NCI-H1048 (cell line): ENCODE measurements at regions not wholly inside any gene's neighbourhood (a gene's known extent, or its start where the extent isn't known, plus 50 kb on each side); places are given as distances from the start of the nearest gene placed in this dataset.
"Not testable (repeated sequence)": the region's sequence is repeated elsewhere in the genome, so short reads cannot be mapped to it uniquely, and the experiment has no call there.

Experiments
- DNase-seq: peaks from one replicate; lab custom pipeline; 2025; lab: John Stamatoyannopoulos, UW

DNA sequence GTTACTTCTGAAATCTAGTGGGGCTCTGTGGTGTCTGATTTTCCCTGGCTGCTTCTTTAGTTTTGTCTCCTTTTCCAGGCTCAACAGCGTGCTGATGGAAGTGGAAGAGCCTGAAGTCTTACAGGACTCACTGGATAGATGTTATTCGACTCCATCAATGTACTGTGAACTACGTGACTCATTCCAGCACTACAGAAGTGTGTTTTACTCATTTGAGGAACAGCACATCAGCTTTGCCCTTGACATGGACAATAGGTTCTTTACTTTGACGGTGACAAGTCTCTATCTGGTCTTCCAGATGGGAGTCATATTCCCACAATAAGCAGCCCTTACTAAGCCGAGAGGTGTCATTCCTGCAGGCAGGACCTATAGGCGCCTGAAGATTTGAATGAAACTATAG, 51.1 kb downstream of the NBPF8 start:
- DNase-seq: not testable (repeated sequence)

DNA sequence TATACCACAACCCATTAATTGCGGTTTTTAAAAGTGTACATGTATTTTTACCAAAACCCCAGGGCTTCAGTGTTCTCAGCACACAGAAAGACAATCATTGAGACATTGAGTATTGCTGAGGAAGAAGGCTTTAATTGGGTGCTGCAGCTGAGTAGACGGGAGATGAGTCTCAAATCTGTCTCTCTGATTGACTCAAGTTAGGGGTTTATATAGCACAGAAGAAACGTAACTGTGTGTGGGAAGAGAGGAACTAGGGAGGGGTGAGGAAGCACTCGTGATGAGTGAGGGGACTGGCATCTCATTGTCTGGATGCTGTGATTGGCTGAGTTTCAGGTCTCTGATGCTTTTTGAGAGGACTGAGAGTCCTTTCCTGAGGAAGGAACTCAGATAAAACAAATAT, 62.8 kb downstream of the NBPF8 start:
- DNase-seq: not testable (repeated sequence)

DNA sequence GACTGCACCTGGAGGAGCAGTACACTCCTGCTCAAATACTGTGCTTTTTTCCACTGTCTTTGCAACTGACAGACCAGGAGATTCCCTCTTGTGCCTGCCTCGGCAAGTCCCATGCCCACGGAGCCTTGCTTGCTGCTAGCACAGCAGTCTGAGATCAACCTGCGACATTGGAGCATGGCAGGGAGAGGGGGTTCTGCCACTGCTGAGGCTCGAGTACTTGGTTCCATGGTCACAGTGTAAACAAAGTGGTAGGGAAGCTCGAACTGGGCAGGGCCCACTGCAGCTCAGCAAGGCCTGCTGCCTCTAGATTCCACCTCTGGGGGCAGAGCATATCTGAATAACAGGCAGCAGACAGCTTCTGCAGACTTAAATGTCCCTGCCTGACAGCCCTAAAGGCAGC, 63.6 kb downstream of the NBPF8 start:
- not testable (repeated sequence) for DNase-seq

DNA sequence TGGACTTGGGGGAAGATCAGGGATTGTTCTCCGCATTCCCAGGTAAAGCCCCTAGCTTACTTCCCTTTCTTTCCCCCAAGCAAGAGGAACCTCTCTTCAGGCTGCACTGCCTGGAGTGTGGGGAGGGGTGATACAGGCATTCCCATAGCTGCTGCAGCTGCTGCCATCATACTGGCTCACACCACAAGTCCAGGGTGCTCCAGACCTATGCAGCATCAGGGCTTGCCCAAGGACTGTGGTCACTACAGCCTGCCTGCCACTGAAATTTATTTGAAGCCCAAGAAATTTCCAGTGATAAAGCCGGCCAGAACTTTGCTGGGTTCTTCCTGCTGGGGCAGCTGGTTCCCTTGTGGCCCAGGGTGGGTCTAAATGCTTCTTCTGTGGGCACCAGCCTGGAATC, 72.7 kb downstream of the NBPF8 start:
- not testable (repeated sequence) for DNase-seq

DNA sequence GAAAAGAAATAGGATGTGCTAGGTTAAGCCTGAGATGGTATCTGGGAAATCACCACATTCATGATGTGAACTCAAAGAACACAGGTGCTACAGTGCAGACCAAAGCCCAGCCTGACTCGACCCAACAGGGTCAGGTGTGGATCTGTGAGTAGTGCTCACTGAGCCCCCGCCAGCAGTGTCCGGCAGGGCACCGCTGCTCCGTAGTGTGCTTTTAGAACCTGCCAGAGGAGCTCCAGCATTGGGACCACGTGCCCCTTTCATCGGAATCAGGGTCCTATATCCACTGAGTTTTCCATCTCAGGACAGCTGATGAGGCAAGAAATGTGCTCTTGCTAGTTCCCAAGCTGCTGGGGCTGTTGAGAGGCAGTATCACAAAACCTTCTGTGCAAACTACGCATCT, 74.4 kb downstream of the NBPF8 start:
- DNase-seq: not testable (repeated sequence)

DNA sequence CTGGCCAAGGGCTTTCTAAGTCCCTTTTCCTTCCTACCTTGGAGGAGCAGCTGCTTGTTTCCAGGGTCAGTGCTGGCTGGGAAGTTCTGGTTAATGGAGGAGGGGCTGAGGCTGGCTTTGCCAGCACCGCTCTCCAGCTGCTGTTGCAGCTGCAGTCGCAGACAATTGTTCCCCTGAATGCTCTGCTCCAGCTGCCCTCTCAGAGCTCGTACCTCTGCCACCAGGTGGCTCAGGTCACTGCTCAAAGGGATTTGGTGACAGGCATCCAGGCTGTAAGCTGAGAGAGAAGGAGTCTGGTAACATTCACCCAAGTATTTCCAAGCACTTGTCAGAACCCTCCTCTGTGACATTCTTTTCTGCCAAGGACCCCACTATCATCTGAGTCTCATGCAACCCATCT, 82.3 kb downstream of the NBPF8 start:
- DNase-seq: not testable (repeated sequence)

DNA sequence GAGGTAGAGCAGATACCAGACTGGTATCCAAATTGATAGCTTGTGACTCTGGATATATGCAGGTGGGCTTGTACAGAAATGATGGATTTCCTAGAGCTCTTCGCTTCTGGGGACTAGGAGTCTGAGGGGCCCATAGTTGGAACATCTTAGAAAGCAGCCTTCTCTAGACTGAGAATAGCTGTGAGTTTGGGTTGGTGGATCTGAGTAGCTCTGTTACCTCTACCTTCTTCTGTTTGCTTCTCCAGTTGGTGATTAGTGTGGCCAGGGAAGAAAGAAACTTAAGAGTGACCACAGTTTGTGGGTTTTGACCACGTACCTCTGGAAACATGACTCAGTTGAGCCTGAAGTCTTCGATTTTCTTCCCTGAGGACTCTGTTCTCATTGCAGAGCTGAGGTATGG, 88.4 kb downstream of the NBPF8 start:
- not testable (repeated sequence) for DNase-seq

DNA sequence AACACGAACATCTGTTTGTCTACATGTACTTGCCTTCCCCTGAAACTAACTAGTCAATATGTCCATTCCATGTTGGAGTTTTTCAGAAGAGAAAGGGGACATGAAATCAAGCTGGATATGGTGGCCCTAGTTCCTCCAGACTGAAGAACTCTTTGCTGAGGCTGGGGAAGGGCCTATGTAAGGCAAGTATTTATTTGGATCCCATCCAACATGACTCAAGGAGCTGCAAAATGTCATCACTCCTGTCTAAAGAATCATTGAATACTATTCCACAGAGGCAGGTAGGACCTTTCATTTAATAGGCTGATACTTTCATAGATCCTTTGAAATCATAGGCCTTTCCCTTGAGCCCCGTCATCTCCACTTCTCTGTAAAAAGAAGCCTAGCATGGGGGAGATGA, 91.5 kb downstream of the NBPF8 start:
- DNase-seq: not testable (repeated sequence)

DNA sequence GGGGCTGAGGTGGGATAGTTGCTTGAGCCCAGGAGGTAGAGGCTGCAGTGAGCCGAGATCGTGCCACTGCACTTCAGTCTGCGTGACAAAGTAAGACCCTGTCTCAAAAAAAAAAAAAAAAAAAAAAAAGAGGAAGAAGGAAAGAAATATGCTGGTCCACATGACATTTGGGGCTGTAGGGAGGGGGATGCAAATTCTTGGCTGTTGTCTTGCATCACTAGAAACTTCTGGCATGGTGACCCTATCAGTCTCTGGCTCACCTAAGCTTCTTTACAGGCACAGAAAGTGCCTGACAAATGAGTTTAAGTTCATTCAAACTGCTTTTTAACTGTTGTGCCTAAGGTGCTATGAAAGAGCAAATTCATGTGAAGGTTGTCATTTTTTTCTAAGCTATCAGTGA, 93.5 kb downstream of the NBPF8 start:
- not testable (repeated sequence) for DNase-seq

DNA sequence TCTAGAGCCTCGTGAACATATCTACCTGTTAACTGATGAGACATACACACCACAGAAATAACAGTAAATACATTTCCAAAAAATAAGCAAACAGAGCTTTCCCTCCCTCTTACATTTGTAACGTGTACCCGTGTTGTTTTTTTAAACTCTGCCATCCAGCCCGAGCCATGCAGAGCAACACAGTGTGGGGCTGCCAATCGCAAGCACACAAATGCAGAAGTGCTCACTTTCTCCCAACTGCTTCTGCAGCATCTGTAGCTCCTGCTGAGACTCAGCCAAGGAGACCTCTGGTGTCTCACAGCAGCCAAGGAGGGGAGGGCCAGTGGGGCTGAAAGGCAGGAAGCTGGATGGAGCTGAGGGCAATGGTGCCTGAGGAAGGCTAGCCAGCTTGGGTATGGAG, 94.4 kb downstream of the NBPF8 start:
- not testable (repeated sequence) for DNase-seq

DNA sequence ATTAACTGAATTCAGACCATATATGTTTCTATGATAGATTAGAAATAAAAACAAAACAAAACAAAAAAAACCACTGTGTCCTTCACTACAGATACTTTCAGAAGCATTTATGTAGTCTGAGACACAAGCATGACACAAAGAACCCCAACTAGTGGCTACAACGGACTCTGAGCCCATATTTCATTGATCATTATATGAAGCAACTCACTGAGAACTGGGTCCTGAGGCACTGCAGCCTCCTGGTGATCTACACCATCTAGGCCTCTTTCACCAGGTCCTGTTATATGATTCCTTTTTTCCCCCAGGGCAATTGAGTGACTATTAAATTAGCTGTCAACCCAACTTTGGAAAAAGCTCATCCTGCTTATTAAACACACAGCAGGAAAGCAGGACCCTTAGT, 98.3 kb downstream of the NBPF8 start:
- not testable (repeated sequence) for DNase-seq

DNA sequence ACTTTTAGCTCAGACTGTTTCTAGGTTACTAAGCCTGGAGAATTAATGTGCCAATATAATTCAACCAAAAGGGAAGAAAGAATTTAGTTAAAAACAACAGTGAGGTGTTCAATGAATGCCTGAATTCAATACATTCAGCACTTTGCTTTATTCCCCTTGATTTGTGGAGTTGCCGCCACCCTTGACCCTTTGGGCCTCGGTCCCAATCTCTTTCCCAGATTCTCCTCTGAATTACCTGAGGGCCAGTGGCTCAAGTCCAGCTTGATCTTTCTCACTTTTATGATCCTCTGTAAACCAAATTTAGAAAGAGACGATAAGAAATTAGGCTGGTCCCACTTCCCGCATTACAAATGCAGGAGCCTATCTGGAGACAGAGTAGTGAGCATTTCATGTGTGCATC, 98.7 kb downstream of the NBPF8 start:
- not testable (repeated sequence) for DNase-seq

DNA sequence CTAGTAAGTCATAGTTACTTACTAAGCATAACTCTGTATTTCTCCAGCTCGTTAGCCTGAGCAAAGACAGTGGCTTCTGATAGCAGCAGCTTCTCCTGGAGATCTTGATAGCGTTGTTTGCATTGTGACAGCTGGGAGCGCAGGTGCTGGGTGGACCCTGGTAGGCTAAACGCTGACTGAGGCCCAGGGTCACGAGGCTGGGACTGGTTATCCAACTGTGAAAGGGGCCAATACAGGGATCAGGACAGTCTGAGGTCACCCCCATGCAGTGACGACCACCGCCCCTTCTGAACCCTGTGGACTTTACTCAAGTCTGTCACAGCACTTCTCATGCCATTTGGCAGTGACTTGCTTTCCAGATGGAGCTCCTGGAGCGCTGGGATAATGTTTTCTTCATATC, 104.4 kb downstream of the NBPF8 start:
- DNase-seq: not testable (repeated sequence)

DNA sequence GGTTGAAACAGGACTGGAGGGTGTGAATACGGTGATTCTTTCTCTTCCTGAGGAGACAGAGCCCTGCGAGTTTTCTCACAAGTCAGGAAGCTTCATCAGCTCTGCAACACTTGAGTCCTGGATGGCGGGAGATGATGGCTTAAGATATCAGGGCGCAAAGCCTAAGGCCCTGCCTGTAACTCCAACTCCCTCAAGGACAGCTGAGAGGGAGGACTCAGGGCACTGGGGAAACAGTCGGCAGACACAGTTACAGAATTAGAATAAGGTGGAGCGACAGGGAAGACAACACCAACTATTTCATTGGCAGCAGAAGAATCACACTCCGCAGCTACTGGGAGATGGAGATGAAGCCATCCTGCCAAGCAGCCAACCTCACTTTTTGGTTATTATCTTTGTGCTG, 109.6 kb downstream of the NBPF8 start:
- DNase-seq: not testable (repeated sequence)

DNA sequence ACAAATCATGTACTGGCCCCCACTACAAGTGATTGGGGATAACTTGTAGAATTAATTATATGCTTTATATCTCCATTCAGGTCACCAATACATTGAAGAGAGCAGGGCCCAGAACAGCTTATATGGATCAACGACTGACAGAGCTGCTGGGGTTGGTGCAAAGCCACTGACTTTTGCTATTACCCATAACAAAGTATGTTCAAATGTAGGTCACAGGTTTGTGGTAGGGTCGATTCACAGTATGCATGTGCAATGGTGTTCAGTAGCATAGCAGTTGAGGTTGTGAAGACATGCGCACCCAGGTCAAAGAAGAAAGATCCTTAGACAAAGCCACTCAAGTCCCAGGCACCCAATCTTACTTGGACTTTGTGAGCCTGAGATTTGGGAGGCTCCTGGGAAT, 110.6 kb downstream of the NBPF8 start:
- not testable (repeated sequence) for DNase-seq

DNA sequence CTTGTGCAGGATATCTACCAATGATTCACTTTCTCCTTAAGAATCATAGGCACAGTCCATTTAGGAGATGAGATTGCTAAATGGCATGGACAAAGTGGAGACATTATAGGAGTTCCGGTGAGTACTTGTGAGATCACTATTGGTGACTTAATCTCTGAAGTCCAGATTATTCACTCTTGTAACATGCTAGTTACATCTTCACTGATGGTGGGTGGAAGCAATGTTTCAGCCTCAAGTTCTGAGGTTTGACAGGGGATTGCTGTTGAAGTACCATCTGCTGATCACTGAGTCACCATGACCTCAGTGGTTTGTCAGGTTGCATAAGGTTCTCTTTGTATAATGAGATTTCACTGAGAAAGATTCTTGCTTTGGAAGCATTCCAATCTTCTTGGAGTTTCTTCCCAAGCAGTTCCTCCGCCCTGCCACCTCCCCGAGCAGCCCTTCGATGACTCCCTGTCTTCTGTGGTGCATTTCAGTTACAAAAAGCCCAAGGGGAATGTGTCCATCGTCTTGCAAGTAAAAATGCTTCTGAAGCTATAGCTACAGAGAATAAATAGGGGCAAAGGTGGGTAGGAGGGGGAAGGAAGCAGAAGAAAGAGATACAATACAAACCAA, 114.7 kb downstream of the NBPF8 start:
- not testable (repeated sequence) for DNase-seq

DNA sequence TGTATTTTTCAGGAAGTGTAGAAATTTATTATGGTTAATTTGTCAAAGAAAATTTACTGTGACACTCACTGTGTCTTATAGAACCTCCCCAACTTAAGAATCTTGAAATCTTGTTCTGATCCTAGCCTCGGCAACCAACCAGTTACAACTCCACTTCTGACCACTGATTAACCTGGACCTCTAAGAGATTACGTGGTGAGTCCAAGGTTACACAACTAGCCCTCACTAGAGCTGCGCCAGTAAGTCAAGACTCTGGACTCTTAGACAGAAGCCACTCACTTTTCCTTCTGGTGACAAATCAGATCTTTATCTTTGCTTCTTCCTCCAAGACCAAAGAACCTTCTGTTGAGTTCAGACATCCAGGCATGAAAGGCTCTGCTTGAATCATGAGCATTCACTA, 116.6 kb downstream of the NBPF8 start:
- not testable (repeated sequence) for DNase-seq

DNA sequence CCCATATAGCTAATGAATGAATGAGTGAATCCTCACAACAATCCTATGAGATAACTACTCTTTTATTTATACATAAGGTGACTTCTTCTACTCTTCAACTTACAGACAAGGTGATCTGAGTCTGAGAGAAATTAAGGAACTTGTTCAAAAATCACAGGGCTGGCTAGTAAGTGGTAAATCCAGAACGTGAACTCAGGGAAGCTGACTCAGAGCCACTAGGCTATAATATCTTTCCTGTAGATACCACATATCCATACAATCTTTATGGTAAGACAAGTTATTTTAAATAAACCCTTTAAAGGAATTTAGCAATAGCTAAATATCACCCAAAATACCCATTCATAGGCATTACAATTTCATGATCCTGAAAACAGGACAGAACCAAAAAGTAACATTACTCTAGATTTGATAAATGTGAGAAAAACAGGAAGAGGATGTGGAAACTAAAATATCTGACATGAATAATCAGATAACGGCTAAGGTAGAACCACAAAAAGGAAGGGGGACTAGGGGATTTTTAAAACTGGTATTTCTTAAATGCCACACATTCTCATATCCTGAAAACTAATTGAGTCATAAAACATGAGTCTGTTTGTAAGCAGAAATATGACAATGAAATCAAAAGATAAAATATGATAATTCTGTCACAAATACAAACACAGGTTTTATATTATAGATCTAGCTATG, 119.7 kb downstream of the NBPF8 start:
- not testable (repeated sequence) for DNase-seq

DNA sequence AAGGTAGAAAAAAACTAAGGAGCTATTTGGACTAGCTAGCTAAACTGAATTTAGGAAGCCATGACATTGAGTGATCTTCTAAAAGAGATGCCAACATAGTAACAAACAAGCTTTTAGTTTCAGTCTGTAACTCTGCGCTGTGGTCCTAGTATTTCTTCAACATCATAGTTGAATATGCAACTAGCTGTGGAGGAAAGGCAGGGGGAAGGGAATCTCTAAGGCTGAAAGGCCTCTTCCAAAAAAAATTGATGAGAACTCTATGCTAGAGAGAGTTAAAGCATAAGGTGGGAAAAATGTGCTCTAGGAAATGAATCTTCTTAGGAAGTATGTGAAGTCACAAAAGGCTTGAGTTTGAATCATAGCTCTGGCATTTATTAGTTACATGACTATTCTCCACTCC, 120.2 kb downstream of the NBPF8 start:
- not testable (repeated sequence) for DNase-seq

DNA sequence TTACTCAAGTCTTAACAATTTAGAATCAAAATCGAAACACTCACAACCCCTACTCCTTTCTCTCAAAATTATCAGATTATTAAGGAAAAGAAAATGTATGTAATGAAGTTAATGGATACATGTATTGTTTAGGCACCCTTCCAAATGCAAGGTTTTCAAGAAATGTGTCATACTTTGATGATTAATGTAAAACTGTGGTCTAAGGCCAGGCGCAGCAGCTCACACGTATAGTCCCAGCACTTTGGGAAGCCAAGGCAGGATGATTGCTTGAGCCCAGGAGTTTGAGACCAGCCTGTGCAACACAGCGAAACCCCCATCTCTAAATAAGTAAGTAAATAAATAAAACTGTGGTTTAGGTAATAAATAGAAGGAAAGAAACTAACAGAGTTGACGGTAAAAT, 126.6 kb downstream of the NBPF8 start:
- DNase-seq: not testable (repeated sequence)

DNA sequence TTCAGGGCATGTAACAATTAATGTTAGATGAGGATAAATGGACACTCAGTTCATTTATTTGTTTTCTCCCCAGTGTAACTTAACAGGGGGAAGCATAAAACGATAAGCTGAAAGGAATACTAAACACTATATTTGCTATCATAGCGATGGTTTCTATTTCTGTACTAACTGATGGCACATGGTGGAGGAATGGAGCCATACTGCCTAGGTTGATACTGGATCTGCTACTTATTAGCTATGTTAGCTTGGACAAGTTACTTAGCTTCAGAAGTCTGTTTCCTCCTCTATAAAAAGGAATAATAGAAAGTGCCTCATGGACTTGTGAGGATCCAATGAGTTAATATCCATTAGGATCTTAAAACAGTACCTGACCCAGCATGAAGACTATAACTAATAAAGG, 127.5 kb downstream of the NBPF8 start:
- not testable (repeated sequence) for DNase-seq

DNA sequence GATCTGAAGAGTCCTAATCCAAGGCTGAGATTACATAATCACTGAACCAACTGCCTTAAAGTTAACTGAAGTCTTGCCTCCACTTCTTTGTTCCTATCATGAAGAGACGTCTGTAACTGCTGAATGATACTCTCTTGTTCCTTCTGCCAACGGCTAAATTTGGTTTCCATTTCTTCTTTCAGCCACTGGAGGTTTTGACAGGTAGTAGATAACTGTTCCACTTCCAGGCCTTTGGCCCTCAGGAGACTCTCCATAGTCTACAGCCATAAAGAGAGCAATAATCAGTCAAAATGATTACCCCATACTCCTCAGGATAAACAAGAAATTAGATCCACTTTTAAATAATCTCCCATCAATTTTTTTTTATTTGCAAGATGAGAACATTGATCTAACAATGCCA, 128.1 kb downstream of the NBPF8 start:
- not testable (repeated sequence) for DNase-seq

DNA sequence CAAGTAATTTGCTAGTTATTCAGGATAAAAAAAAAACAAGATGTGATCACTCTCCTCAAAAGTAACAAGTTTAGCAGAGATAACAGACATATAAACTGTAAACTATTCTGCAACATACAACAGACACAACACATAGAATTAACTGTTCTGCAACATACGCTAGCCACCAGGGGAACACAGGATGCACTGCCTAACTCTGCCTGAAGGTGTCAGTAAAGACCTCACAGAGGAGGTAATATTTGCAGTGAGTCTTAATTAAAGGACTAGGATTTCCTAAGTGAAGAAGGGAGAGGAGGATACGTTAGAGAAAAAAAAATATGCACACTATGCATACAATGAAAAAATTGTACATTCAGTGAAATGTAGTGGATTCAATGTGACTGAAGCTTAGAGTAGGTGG, 129.6 kb downstream of the NBPF8 start:
- not testable (repeated sequence) for DNase-seq

DNA sequence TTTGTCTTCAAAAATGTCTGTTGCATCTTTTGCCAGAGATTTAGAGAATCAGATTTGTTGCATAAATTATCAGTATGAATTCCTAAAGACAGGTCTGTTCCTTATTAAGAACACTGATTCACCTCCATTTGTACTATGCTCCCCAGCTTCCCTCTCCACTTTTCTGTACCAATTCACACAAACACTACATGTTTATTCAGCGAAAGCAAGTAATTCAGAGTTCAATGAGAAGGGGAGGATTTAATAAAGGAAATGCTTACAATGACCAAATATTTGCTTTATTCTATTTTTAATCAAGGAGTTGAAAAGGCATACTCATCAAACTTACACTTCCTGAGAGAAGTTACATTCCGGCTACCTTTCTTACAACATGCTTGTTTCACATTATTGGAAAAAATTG, 135.5 kb downstream of the NBPF8 start:
- DNase-seq: not testable (repeated sequence)
